GM21576 (cell line): ENCODE measurements at regions not wholly inside any gene's neighbourhood (a gene's known extent, or its start where the extent isn't known, plus 50 kb on each side); places are given as distances from the start of the nearest gene placed in this dataset.
"Not testable (repeated sequence)": the region's sequence is repeated elsewhere in the genome, so short reads cannot be mapped to it uniquely, and the experiment has no call there.

Experiments
- ATAC-seq: cut with Tn5 transposase; IDR thresholded peaks from one replicate; pipeline ENCODE4 v1.9.1; 2021; ENCODE audit warnings: mild to moderate bottlenecking, moderate library complexity; ENCODE audit not compliant: unreplicated experiment

DNA sequence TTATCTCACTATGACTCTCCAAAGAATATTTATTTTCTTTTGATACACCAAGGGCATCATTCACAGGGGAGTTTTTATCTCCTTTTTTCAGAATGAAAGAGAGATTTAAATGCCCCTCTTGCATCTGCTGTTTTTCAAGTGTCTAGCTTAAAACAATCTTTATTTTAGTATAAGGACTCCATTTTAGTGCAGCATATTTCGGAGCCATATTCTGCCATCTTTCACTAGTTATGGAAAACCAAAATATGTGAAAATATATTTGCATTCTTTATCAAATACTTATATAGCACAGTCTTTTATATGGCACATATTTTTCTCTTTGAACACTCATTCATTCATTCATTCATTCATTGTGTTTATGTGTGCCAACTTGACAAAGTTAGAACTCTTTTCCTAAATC, 1130.2 kb downstream of the SLITRK5 start:
- ATAC-seq: no peak

DNA sequence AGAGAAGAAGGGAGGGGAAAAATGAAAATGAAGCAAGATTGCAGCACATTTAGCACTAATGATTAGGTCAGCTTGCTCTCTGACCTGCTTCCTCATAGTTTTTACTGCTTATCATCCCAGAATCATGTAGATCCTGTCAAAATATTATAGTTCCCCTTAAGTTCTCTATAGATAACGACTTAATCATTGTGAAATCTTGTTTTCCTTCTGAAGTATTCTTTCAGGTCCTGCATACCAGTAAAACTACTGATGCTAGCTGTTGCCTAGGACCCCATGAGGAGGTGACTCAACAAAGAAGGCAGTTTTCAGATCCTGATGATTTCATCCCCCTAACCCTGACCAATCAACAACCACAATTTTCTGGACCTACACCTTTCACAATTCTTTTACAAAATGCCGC, 1131.7 kb downstream of the SLITRK5 start:
- no peak for ATAC-seq

DNA sequence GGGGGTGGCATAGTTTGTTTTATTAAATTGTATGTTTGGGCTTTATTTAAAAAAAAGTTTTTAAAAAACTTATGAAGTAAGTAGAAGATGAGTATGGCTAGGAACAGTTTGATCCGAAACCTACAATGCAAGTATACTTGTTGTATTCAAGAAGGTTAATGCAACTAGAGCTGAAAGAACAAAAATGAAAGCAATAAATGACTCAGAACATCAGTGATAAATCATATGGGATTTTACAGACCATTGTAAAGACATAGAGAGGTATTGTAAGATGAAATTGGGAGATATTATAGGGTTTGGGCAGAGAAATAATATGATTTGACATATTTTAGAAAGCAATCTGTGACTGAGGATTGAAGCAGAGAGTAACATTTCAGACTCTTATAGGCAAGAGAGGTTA, 1135.3 kb downstream of the SLITRK5 start:
- no peak for ATAC-seq

DNA sequence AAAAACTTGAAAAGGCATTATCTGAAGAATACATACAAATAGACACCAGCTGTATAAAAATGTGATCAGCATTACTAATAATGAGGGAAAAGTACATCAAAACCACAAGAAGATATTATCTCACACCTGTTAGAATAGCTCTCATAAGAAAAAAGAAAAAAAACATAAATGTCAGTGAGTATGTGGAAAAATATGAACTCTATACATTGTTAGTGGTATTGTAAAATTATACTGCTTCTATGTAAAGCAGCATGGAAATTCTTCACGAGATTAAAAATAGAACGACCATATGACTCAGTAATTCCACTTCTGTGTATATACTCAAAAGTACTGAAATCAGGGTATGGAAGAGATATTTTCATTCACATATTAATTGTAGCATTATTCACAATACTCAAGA, 1146.4 kb downstream of the SLITRK5 start:
- ATAC-seq: no peak

DNA sequence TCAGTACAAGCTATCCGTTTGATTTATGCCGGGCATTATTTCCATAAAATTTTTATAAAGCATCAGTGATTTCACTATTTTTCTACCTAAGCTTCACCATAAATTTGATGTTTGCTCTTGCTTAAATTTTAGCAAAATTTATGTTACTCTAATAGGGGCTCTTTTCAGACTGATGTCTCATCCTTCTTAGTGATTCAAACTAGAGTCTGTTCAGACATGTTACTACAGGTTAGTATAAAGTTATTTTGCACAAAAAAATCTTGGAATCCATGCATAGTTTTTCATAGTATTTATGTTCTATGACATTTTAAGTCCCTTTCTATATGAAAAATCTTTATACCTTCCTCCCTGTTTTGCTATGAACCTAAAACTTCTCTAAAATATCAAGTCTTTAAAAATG, 1151.9 kb downstream of the SLITRK5 start:
- ATAC-seq: no peak

DNA sequence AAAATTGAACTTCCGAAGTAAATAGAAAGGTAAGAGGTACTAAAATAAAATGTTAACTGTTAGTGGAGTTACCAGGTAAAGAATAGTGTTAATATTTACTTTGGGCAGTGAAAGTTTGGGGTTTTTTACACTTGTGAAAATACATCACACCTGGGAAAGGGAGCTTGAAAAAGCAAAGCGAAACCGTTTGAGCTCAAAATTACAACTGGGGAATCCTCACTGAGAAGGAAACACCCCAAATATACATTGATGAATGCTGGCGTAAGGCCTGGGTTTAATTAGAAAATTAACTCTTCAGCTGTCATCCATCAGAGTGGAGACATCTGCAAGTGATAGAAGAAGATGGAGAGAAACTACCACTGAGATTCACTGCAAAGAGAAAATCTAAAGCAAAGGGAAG, 1153.0 kb downstream of the SLITRK5 start:
- ATAC-seq: no peak

DNA sequence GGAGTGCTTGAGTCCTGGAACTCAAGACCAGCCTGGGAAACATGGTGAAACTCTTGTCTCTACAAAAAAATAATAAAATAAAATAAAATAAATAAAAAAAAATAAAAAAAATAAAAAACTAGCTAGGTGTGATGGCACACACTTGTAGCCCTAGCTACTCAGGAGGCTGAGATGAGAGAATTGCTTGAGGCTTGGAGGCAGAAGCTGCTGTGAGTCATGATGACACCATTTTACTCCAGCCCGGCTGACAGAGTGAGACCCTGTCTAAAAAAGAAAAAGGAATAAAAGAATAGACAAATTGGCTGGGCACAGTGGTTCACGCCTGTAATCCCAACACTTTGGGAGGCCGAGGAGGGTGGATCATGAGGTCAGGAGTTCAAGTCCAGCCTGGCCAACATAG, 1168.9 kb downstream of the SLITRK5 start:
- no peak for ATAC-seq

DNA sequence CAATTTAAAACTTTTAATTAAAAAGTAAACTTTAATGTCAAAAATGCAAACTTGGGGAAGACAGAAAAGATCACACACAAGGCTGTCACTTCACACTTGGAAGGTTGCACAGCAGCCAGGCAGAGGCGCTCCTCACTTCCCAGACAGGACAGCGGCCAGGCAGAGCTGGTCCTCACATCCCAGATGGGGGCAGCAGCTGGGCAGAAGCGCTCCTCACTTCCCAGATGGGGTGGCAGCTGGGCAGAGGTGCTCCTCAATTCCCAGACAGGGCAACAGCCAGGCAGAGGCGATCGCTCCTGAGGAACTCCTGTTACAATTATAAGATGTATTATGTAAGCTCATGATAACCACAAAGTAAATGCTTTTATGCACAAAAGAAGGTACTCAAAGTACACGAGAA, 1181.1 kb downstream of the SLITRK5 start:
- ATAC-seq: not testable (repeated sequence)

DNA sequence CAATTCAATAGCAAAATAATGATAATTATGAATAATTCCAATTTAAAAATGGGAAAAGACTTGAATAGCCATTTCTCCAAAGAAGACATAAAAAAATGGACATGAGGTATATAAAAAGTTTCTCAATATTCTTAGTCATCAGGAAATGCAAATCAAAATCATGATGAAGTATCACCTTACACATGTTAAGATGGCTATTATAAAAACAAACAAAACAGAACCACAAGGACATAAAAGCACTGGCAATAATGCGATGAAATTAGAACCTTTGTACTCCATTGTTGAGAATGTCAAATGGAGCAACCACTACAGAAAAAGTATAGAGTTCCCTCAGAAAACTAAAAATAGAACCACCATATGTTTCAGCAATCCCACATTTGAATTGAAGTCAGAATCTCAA, 1186.1 kb downstream of the SLITRK5 start:
- ATAC-seq: no peak

DNA sequence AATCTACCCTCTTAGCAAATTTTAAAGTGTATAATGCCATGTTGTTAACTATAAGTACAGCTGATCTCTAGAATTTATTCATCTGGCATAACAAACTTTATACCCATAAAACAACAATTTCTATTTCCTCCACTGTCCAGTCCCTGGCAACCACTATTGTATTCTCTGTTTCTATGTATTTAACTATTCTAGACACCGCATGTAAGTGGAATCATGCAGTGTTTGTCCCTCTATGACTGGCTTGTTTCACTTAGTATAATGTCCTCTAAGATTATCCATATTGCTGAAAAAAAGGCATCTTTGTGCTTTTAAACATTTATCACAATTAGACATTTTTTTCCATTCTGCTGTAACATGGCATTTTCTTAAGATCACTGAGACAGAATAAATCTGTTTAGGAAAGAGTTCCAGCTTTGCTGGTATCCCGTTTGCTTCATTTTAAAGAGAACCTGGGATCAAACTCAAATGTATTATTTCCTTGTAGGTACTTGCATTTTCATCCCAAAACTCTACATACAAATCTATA, 1191.0 kb downstream of the SLITRK5 start:
- no peak for ATAC-seq

DNA sequence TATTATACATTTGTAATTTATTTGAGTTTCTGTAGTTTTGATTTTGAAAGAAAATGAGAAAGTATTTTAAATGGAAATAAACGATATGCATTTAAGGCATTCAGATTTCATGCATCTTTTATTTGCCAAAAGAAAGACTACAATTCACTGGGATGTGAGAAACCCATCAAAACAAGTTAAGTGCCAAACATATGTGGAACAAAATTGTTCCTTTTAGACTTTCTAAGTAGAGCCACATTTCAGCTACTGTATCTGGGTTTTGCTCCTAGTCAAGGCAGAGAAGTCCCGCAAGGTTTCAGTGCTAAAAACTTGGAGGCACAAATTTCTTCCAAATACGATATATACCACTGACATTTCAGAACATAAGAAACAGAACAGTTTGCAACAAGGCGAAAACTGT, 1191.9 kb downstream of the SLITRK5 start:
- ATAC-seq: no peak

DNA sequence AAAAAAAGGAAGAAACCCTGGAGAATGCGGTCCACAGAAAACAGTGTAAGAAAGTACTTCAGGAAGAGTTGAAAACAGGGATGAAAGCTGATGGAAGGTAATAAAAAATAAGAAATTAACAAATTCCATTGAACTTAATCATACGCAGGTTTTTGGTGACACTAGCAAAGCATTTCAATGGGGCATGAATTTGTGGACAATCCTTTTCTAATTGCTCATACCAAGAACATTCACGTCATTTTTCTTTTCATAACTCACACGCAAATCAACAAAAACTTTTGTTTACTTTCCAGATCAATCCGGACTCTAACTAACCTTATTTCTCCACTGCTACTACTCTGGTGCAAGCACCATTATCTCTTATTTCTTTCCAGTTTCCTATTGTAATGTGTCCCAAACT, 1195.0 kb downstream of the SLITRK5 start:
- ATAC-seq: no peak

DNA sequence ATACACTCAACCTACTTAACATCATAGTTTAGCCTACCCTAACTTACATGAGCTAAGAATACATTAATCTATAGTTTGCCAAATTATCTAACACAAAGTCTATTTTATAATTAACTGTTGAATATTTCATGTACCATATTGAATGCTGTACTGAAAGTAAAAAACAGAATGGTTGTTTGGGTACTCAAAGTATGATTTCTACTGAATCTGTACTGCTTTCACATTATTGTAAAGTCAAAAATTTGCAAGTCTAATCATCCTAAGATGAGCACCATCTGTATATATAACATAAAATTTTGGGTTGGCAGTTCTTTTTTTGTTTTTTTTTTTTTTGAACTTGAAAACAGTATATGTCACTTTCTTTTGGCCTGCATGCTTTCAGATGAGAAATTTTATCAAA, 1212.6 kb downstream of the SLITRK5 start:
- no peak for ATAC-seq

DNA sequence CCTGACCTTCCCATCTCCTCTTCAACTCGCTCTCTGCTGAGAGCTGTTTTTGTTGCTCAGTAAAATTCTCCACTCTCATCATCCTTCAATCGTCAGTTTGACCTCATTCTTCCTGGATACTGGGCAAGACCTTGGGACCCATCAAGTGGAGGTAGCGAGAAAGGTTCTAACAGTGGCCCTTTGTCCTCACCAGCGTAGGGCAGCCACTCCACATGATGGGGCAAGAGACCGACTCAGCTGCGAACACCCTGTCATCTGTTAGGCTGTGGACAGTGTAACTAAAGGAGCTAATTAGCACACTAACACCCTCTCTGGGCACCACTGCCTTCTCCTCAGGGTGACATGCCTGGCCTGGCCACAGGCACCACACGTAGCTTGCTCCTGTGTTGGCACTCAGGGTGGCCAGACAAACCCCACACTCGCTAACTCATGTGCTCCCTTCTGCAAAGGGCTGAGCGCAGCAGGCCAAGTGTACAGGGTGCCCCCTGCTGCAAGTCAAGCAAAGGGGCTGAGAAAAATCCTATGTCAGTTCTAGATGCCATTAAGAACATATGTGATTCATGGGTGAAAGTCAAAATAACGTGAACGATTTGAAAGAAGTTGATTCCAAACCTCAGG, 1216.0 kb downstream of the SLITRK5 start:
- no peak for ATAC-seq

DNA sequence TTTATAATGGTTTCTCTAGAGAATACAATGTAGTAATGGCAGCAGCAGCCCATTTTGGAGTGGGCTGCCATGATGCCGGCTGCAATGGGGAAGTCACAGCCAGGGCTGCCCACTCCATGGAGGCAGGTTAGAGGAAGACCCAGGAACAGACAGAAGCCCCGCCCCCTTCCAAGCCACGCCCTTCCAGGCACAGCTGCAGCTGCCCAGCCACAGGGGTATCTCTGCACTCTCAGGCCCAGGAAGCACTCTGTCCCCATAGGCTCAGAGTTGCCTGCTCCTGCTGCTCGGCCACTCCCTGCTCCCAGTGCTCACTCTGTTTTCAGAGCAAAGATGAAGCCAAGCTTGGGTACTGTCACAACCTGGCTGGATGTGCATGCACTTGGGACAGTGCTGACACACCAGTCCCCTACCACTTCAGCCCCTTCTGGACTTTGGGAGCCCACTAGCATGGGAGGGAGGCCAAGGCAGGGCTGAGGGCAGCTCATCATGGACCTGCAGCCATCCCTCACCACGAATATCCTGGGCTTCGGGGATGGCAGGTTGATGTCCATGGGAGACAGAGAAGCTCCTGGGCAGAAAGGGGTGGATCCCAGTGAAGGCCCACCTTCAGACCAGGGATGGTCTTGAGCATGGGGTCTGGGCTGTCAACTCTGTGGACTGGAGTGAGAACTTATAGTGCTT, 1224.2 kb downstream of the SLITRK5 start:
- ATAC-seq: no peak

DNA sequence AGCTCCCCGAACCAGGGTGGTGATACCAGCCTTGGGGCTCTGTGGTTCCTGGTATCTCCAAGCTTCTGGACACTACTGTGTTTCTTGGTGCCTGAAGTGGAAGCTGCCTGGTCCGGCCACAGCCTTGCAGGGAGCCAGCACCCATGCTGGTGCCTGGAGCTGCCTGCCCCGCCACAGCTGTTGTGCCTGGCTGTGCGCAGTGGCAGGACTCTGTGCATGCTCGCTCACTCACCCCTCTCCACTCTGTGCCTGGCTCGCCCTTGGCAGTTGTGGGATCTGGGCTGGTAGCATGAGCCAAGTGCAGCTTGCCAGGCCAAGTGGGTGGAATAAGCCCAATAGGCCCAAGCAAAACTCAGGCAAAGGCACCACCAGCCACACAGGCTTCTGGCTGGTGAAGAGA, 1225.3 kb downstream of the SLITRK5 start:
- no peak for ATAC-seq

DNA sequence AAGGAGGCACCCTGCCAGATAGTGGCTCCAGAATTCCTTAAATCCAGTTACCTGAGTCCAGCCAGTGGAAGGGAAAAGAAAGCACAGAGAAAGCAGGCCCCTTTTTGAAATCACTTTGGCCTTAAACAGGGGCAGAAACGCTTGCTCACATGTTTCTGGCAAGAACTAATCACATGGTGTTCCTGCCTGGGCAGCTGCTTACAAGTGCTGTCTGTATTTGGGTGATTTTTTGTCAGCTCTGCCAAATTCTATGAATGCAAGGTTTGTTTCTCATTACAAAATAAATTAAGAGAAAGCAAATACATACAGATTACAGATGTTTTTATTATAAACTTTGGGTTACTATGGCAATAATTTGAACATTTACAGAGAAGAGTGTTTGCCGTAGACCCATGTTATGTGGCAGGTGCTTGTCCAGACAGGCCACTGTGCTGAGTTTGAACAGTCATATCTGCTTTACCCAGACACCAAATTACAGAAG, 1237.8 kb downstream of the SLITRK5 start:
- ATAC-seq: no peak

DNA sequence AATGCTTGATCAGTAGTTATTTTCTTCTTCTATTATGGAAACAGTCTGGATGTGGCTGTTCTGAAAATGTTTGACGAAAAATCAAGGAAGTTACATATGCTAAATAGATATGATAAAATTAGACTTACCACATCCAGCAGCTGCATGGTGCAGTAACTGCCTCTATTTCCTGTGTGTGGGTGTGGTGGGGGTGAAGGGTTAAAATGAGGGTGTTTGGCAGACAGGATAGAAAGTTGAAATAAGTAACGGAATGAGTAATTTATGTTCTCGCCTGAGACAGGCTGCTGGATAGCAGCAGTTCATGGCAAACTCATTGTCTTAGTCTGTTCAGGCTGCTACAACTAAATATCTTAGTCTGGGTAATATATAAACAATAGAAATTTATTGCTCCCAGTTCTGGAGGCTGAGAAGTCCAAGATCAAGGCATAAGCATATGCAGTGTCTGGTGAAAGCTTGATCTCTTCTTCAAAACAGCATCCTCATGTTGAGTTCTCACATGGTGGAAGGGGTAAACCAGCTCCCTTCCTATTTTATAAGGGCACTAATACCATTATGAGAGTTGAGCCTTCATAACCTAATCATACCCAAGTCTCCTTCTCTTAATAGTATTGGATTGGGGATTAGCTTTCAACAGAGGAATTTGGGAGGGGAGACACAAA, 1248.9 kb downstream of the SLITRK5 start:
- ATAC-seq: peak; percentile 87

DNA sequence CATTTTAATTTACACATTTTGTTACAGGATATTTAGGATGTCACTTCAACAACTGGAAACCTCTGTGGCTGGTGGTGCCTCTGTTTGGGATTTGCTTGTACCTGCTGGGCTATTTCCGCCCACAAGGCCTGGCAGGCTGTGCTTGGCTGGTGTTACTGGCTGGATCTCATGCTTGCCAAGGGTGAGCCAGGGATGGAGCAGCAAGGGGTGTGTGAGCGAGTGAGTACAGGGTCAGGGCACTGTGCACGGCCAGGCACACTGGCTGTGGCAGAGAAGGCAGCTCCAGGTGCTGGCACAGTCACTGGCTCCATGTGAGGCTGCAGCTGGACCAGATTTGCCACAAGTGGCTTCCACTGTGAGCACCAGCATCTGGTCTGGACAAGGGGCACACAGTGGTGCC, 1254.8 kb downstream of the SLITRK5 start:
- no peak for ATAC-seq

DNA sequence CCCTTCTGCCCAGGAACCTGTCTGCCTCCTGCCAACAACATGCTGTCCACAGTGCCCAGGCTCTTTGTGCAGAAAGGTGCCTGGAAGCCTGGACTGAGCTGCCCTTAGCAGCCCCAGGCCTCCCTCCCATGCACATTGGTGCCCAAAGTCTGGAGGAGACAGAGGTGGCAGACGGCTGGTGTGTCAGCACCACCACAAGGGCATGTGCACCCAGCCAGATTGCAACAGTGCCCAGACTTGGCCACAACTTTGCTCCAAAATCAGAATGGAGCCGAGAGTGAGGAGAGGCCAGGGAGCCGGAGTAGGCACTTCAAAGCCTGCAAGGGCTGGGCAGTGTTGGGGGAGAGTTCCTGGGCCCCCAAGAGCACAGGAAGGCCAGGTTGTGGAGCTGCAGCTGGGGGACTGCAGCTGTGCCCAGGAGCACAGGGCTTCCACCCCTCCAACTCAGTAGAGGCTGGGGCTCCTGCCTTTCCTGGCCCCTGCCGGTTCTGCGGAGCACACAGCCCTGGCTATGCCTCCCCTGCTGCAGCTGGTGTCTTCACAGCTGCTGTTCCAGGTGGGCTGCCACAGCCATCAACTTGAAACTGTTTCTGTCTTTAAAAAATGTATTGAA, 1255.8 kb downstream of the SLITRK5 start:
- ATAC-seq: no peak

DNA sequence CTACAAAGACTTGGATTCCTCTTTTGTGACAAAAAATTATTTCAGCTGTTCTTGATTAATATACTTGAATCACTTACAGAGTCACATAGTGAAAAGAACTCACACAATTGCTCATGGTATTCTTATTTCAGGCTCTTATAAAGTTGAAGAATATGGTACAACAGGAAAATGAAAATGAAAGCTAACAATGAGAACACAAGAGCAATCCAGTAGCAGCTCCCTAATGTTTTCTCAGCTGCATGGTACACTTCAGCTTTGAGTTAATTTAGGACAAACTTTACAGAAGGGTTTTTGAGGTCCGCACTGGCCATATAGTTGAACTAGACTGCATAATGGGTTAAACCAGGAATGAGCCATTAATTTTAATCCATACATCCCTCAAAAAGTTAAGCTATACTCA, 1261.8 kb downstream of the SLITRK5 start:
- no peak for ATAC-seq

DNA sequence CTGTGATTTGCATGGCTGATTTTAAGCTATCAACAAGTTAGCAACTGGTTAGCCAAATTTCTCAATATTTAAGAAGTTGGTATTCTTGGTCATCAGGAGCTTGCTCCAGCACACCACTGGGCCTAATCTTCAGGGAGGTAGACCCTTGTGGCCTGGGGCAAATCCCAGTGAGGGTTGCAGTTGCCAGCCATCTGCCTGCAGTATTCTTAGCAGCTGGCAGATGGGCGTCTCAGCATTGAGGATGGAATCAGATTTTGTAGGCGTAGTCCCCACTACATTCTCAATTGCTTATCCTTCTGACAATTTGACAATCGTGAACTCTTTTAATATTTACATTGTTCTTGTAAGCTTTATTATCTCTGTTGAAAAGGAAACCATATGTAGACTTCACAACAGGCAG, 1266.2 kb downstream of the SLITRK5 start:
- ATAC-seq: no peak
